ENCODE measurements at regions not wholly inside any gene's neighbourhood (a gene's known extent, or its start where the extent isn't known, plus 50 kb on each side); places are given as distances from the start of the nearest gene placed in this dataset.

GRCh38 chr4:57191523-57192034 lies 81.4 kb upstream of the IGFBP7 start:
- no peak for DNase-seq
- H3K4me1 Mint-ChIP-seq (ENCODE audit: low read depth, unreplicated experiment) = peaks cover 5% of the 10 kb centered on the region
- no peak overlapping the region for H3K27ac Mint-ChIP-seq (ENCODE audit: unreplicated experiment)
- no peaks in the 10 kb centered on the region for H3K27me3 Mint-ChIP-seq (ENCODE audit: unreplicated experiment)
- H3K36me3 Mint-ChIP-seq (ENCODE audit: unreplicated experiment) = no peaks in the 10 kb centered on the region
- H3K4me3 Mint-ChIP-seq (ENCODE audit: unreplicated experiment) = no peak overlapping the region
- no peak for TF ChIP-seq CTCF (IDR thresholded peaks at IDR 0.05; ENCODE audit: partially characterized antibody, unreplicated experiment)
- H3K9me3 Mint-ChIP-seq (ENCODE audit: unreplicated experiment) = no peaks in the 10 kb centered on the region

GRCh38 chr4:57190601-57191481 lies 80.7 kb upstream of the IGFBP7 start:
- peak; percentile 72 for DNase-seq
- TF ChIP-seq CTCF (IDR thresholded peaks at IDR 0.05; ENCODE audit: partially characterized antibody, unreplicated experiment) = peak; percentile 78
- H3K4me3 Mint-ChIP-seq (ENCODE audit: unreplicated experiment) = no peak overlapping the region
- peaks cover 5% of the 10 kb centered on the region for H3K4me1 Mint-ChIP-seq (ENCODE audit: low read depth, unreplicated experiment)
- no peaks in the 10 kb centered on the region for H3K9me3 Mint-ChIP-seq (ENCODE audit: unreplicated experiment)
- no peaks in the 10 kb centered on the region for H3K36me3 Mint-ChIP-seq (ENCODE audit: unreplicated experiment)
- H3K27ac Mint-ChIP-seq (ENCODE audit: unreplicated experiment) = no peak overlapping the region
- no peaks in the 10 kb centered on the region for H3K27me3 Mint-ChIP-seq (ENCODE audit: unreplicated experiment)

GRCh38 chr4:57187246-57187645 lies 77.1 kb upstream of the IGFBP7 start:
- Mint-ChIP-seq H3K27ac (ENCODE audit: unreplicated experiment) (no peak overlapping the region), H3K4me1 (ENCODE audit: low read depth, unreplicated experiment) (peaks cover 3% of the 10 kb centered on the region)

GRCh38 chr4:57184378-57185029 lies 74.3 kb upstream of the IGFBP7 start:
- Mint-ChIP-seq H3K4me3 (ENCODE audit: unreplicated experiment) (no peak overlapping the region), H3K36me3 (ENCODE audit: unreplicated experiment) (no peaks in the 10 kb centered on the region), H3K9me3 (ENCODE audit: unreplicated experiment) (no peaks in the 10 kb centered on the region), H3K27me3 (ENCODE audit: unreplicated experiment) (no peaks in the 10 kb centered on the region), H3K27ac (ENCODE audit: unreplicated experiment) (no peak overlapping the region), H3K4me1 (ENCODE audit: low read depth, unreplicated experiment) (peaks cover 1% of the 10 kb centered on the region)
- TF ChIP-seq CTCF (IDR thresholded peaks at IDR 0.05; ENCODE audit: partially characterized antibody, unreplicated experiment) = no peak
- DNase-seq = no peak

More at GRCh38 chr4:57187246-57187645, 77.1 kb upstream of the IGFBP7 start:
- Mint-ChIP-seq H3K27me3 (ENCODE audit: unreplicated experiment) (no peaks in the 10 kb centered on the region), H3K36me3 (ENCODE audit: unreplicated experiment) (no peaks in the 10 kb centered on the region), H3K9me3 (ENCODE audit: unreplicated experiment) (no peaks in the 10 kb centered on the region), H3K4me3 (ENCODE audit: unreplicated experiment) (no peak overlapping the region)
- no peak for DNase-seq
- TF ChIP-seq CTCF (IDR thresholded peaks at IDR 0.05; ENCODE audit: partially characterized antibody, unreplicated experiment) = no peak
